ENCODE measurements at regions not wholly inside any gene's neighbourhood (a gene's known extent, or its start where the extent isn't known, plus 50 kb on each side); places are given as distances from the start of the nearest gene placed in this dataset.

GRCh38 chr6:79821859-79822258 lies 125.5 kb downstream of the ELOVL4 start:
- Histone ChIP-seq H3K36me3 (ENCODE audit: control insufficient read depth in 2 of 2, insufficient read depth in 1 of 2, low read length in 2 of 2) (no peaks in the 10 kb centered on the region), H3K4me1 (ENCODE audit: control insufficient read depth, insufficient read depth, low read length) (no peaks in the 10 kb centered on the region), H3K27ac (ENCODE audit: extremely low read depth, low read depth, low read length) (no peak overlapping the region), H3K4me3 (ENCODE audit: low read depth, low read length) (no peak overlapping the region), H3K9me3 (ENCODE audit: control insufficient read depth, insufficient read depth, low read depth, low read length) (no peaks in the 10 kb centered on the region)
- ChIA-PET CTCF (interaction anchor here (1.1 kb wide), 1 partner anchor 46 kb away, joined by 3 read pairs; no protein-coding TSS in a partner anchor), POLR2A (no interaction called here)
- TF ChIP-seq ZNF280C (tag by site-specific recombination; IDR thresholded peaks at IDR 0.05) (no peak), ATF2 (tag by site-specific recombination; IDR thresholded peaks at IDR 0.05; ENCODE audit: low read depth) (no peak), EGR2 (tag by site-specific recombination; IDR thresholded peaks at IDR 0.05; ENCODE audit: low read depth) (no peak), ZNF148 (tag by site-specific recombination; IDR thresholded peaks at IDR 0.05; ENCODE audit: borderline replicate concordance) (no peak), ZNF623 (tag by site-specific recombination; IDR thresholded peaks at IDR 0.05) (no peak), ZNF423 (tag by site-specific recombination; IDR thresholded peaks at IDR 0.05) (no peak), ZNF639 (tag by site-specific recombination; IDR thresholded peaks at IDR 0.05) (no peak), KLF8 (tag by site-specific recombination; IDR thresholded peaks at IDR 0.05) (no peak), BCL6B (tag by site-specific recombination; IDR thresholded peaks at IDR 0.05) (no peak), YY2 (tag by site-specific recombination; IDR thresholded peaks at IDR 0.05) (no peak), ZNF157 (tag by site-specific recombination; IDR thresholded peaks at IDR 0.05) (no peak), PBX3 (CRISPR knock-in tag; IDR thresholded peaks at IDR 0.05) (no peak), ZIC2 (tag by site-specific recombination; IDR thresholded peaks at IDR 0.05) (no peak), KLF10 (tag by site-specific recombination; IDR thresholded peaks at IDR 0.05) (no peak), ZNF302 (tag by site-specific recombination; IDR thresholded peaks at IDR 0.05; ENCODE audit: low read depth) (no peak)
- TF ChIP-seq, protein P1, sequence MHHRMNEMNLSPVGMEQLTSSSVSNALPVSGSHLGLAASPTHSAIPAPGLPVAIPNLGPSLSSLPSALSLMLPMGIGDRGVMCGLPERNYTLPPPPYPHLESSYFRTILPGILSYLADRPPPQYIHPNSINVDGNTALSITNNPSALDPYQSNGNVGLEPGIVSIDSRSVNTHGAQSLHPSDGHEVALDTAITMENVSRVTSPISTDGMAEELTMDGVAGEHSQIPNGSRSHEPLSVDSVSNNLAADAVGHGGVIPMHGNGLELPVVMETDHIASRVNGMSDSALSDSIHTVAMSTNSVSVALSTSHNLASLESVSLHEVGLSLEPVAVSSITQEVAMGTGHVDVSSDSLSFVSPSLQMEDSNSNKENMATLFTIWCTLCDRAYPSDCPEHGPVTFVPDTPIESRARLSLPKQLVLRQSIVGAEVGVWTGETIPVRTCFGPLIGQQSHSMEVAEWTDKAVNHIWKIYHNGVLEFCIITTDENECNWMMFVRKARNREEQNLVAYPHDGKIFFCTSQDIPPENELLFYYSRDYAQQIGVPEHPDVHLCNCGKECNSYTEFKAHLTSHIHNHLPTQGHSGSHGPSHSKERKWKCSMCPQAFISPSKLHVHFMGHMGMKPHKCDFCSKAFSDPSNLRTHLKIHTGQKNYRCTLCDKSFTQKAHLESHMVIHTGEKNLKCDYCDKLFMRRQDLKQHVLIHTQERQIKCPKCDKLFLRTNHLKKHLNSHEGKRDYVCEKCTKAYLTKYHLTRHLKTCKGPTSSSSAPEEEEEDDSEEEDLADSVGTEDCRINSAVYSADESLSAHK (tag by site-specific recombination; IDR thresholded peaks at IDR 0.05) = no peak
